Neural progenitor cell (in vitro differentiated cells): ENCODE measurements at regions not wholly inside any gene's neighbourhood (a gene's known extent, or its start where the extent isn't known, plus 50 kb on each side); places are given as distances from the start of the nearest gene placed in this dataset.

Experiments used
- DNase-seq: peaks from one replicate; pipeline ENCODE4 v3.0.0-alpha.2; 2016; ENCODE audit warnings: low spot score
- H2AFZ ChIP-seq: fragments of 200-600 bp; sonication (generic); replicated peaks from 2 replicates; pipeline ENCODE4 v1.6.1; 2016; ENCODE audit warnings: antibody characterized with exemption
- H3F3A ChIP-seq: fragments of 200-600 bp; sonication (generic); 2 replicates; pipeline ENCODE4 v1.6.1; 2016; ENCODE audit warnings: antibody characterized with exemption, low read depth
- H3K27ac ChIP-seq: fragments of 200-600 bp; sonication (generic); 2 replicates; pipeline ENCODE4 v1.5.1; 2016; ENCODE audit warnings: mild to moderate bottlenecking
- H3K27me3 ChIP-seq: fragments of 200-600 bp; sonication (generic); 2 replicates; pipeline ENCODE4 v1.6.1; 2016; ENCODE audit warnings: mild to moderate bottlenecking, moderate library complexity
- H3K36me3 ChIP-seq: fragments of 200-600 bp; sonication (generic); 2 replicates; pipeline ENCODE4 v1.5.1; 2016
- H3K4me1 ChIP-seq: fragments of 200-600 bp; sonication (generic); 2 replicates; pipeline ENCODE4 v1.6.1; 2016; ENCODE audit warnings: mixed run types
- H3K4me2 ChIP-seq: fragments of 200-600 bp; sonication (generic); 2 replicates; pipeline ENCODE4 v1.6.1; 2016
- H3K4me3 ChIP-seq: fragments of 200-600 bp; sonication (generic); 2 replicates; pipeline ENCODE4 v1.5.1; 2016
- H3K79me2 ChIP-seq: fragments of 200-600 bp; sonication (generic); 2 replicates; pipeline ENCODE4 v1.6.1; 2016; ENCODE audit warnings: low read depth
- H3K9ac ChIP-seq: fragments of 200-600 bp; sonication (generic); 2 replicates; pipeline ENCODE4 v1.6.1; 2016
- H3K9me3 ChIP-seq: fragments of 200-600 bp; sonication (generic); 2 replicates; pipeline ENCODE4 v1.5.1; 2016; ENCODE audit warnings: low read depth
- H4K20me1 ChIP-seq: fragments of 200-600 bp; sonication (generic); 2 replicates; pipeline ENCODE4 v1.6.1; 2016; ENCODE audit warnings: low read depth
- H3K27ac Mint-ChIP-seq: 3 replicates; pipeline ENCODE4 v1.8.0; 2021; ENCODE audit warnings: mixed read lengths
- H3K27me3 Mint-ChIP-seq: 2 replicates; pipeline ENCODE4 v1.8.0; 2022; ENCODE audit warnings: low read depth, mild to moderate bottlenecking, inconsistent platforms, moderate library complexity, mixed read lengths; ENCODE audit not compliant: insufficient read depth
- H3K36me3 Mint-ChIP-seq: 3 replicates; pipeline ENCODE4 v1.8.0; 2021; ENCODE audit warnings: mixed read lengths
- H3K4me1 Mint-ChIP-seq: 3 replicates; pipeline ENCODE4 v1.8.0; 2021; ENCODE audit warnings: mixed read lengths
- H3K4me3 Mint-ChIP-seq: 3 replicates; pipeline ENCODE4 v1.8.0; 2021; ENCODE audit warnings: mild to moderate bottlenecking, moderate library complexity, mixed read lengths
- H3K9me3 Mint-ChIP-seq: 3 replicates; pipeline ENCODE4 v1.8.0; 2020; ENCODE audit warnings: mixed read lengths
- EZH2 ChIP-seq: fragments of 200-600 bp; sonication (generic); IDR thresholded peaks from 2 replicates; pipeline ENCODE4 v1.6.1; 2017; ENCODE audit warnings: antibody characterized with exemption, mild to moderate bottlenecking, moderate library complexity
- EZH2phosphoT487 ChIP-seq: fragments of 200-600 bp; sonication (generic); IDR thresholded peaks from 2 replicates; pipeline ENCODE4 v1.6.1; 2017; ENCODE audit warnings: antibody characterized with exemption
- TF ChIP-seq, protein P1 (sequence below): fragments of 200-600 bp; sonication (generic); IDR thresholded peaks from 2 replicates; pipeline ENCODE4 v1.5.1; 2017; ENCODE audit warnings: antibody characterized with exemption, mild to moderate bottlenecking

DNA sequence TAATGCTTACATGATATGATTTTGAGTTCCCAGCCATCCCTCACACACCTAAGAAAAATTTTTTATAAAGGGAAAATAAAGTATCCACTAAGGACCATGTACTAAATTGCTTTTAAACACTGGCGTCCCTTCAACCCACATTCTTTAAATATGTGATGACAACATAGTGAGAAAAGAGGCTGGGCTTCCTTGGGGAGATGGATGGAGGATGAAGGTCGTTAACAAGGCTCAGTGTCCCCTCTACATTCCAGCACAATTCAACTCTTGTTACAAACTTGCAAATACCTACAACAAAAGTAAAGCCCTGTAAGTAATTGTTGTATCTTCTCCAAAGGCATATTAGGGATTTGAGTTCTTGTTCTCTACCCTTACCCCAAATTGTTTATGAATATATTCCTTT is 87.2 kb upstream of the SLC4A7 start:
- Histone ChIP-seq H3K9ac (no peak overlapping the region), H3K36me3 (no peaks in the 10 kb centered on the region), H3K4me1 (peaks cover 10% of the 10 kb centered on the region), H3K4me2 (no peak overlapping the region), H4K20me1 (no peaks in the 10 kb centered on the region), H3K79me2 (no peaks in the 10 kb centered on the region), H3K9me3 (no peaks in the 10 kb centered on the region), H3K27ac (peak overlapping the region; percentile 33), H3K27me3 (no peaks in the 10 kb centered on the region), H3K4me3 (no peak overlapping the region), H2AFZ (peak overlapping the region; percentile 36), H3F3A (no peaks in the 10 kb centered on the region)
- Mint-ChIP-seq H3K4me3 (no peak overlapping the region), H3K4me1 (peaks cover 9% of the 10 kb centered on the region), H3K27ac (no peak overlapping the region), H3K36me3 (no peaks in the 10 kb centered on the region), H3K9me3 (no peaks in the 10 kb centered on the region), H3K27me3 (peaks cover 9% of the 10 kb centered on the region)
- no peak for DNase-seq
- TF ChIP-seq, protein P1, sequence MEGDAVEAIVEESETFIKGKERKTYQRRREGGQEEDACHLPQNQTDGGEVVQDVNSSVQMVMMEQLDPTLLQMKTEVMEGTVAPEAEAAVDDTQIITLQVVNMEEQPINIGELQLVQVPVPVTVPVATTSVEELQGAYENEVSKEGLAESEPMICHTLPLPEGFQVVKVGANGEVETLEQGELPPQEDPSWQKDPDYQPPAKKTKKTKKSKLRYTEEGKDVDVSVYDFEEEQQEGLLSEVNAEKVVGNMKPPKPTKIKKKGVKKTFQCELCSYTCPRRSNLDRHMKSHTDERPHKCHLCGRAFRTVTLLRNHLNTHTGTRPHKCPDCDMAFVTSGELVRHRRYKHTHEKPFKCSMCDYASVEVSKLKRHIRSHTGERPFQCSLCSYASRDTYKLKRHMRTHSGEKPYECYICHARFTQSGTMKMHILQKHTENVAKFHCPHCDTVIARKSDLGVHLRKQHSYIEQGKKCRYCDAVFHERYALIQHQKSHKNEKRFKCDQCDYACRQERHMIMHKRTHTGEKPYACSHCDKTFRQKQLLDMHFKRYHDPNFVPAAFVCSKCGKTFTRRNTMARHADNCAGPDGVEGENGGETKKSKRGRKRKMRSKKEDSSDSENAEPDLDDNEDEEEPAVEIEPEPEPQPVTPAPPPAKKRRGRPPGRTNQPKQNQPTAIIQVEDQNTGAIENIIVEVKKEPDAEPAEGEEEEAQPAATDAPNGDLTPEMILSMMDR: no peak
- TF ChIP-seq EZH2phosphoT487 (no peak), EZH2 (no peak)

DNA sequence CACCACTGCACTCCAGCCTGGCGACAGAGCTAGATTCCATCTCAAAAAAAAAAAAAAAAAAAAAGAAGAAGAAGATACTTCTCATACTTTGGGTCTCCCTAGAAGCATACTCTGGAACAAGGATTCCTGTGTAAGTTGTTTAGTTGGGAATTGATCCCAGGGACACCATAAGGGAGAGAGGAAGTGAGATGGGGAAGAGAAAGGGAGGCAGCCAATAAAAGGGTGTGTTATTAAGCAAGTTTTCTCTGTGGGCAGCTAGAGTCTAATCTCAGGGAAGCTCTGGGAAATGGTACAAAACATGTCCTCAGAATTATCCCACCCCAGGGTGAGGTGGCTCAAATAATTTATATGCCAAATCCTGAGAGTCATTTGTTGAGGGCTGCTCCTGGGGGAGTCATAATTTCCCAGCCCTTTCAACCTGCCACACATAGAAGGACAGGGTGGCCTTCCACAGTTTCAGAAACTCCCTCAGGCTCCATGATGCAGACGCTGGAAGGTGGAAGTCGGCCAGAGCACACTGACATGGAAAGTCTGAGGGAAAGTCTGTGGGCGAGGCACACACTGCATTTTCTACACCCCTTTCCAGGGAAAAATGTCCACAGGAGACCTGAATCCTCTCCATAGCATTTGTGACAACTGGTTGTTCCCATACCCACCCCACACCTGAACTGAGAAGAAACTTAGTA is 86.4 kb upstream of the SLC4A7 start:
- Mint-ChIP-seq H3K9me3 (no peaks in the 10 kb centered on the region), H3K27me3 (peaks cover 4% of the 10 kb centered on the region), H3K27ac (no peak overlapping the region), H3K4me3 (no peak overlapping the region), H3K36me3 (no peaks in the 10 kb centered on the region), H3K4me1 (peaks cover 9% of the 10 kb centered on the region)
- Histone ChIP-seq H3K9ac (no peak overlapping the region), H4K20me1 (no peaks in the 10 kb centered on the region), H3F3A (no peaks in the 10 kb centered on the region), H3K79me2 (no peaks in the 10 kb centered on the region), H3K27ac (no peak overlapping the region), H3K36me3 (no peaks in the 10 kb centered on the region), H3K9me3 (no peaks in the 10 kb centered on the region), H3K27me3 (no peaks in the 10 kb centered on the region), H3K4me3 (no peak overlapping the region), H2AFZ (peak overlapping the region; percentile 31), H3K4me2 (no peak overlapping the region), H3K4me1 (peaks cover 10% of the 10 kb centered on the region)
- no peak for TF ChIP-seq EZH2
- no peak for TF ChIP-seq EZH2phosphoT487
- TF ChIP-seq, protein P1: no peak
- DNase-seq: no peak

DNA sequence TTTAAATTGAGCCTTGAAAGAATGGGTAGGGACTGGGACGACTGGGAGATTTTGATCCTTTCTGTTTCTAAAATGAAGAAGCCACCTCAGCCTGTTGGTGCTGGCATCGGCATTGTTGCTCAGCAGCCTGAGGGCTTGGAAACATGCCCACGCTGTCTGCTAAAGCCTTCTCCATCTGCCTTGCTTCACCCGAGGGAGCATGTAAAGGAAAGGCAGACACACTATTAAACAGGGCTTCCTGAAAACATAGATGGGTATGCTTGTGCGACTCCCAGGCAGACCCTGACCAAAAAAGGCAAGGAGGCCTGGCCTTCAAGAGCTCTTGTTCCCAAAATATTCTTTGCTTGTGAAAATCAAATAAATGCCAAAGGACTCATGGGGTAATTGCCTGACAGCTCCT is 84.2 kb upstream of the SLC4A7 start:
- Histone ChIP-seq H3F3A (no peaks in the 10 kb centered on the region), H3K4me2 (no peak overlapping the region), H3K4me3 (no peak overlapping the region), H3K4me1 (peaks cover 10% of the 10 kb centered on the region), H3K36me3 (no peaks in the 10 kb centered on the region), H3K9ac (no peak overlapping the region), H3K79me2 (no peaks in the 10 kb centered on the region), H2AFZ (peak overlapping the region; percentile 34), H3K27ac (no peak overlapping the region), H3K9me3 (no peaks in the 10 kb centered on the region), H4K20me1 (no peaks in the 10 kb centered on the region), H3K27me3 (no peaks in the 10 kb centered on the region)
- no peaks in the 10 kb centered on the region for H3K9me3 Mint-ChIP-seq
- H3K36me3 Mint-ChIP-seq: no peaks in the 10 kb centered on the region
- TF ChIP-seq, protein P1: no peak
- no peak for TF ChIP-seq EZH2phosphoT487
- no peak for TF ChIP-seq EZH2
- peaks cover 9% of the 10 kb centered on the region for H3K4me1 Mint-ChIP-seq
- DNase-seq: no peak
- no peak overlapping the region for H3K27ac Mint-ChIP-seq
- H3K27me3 Mint-ChIP-seq: no peaks in the 10 kb centered on the region
- no peak overlapping the region for H3K4me3 Mint-ChIP-seq
